ENCODE measurements at regions not wholly inside any gene's neighbourhood (a gene's known extent, or its start where the extent isn't known, plus 50 kb on each side); places are given as distances from the start of the nearest gene placed in this dataset.
"Not testable (repeated sequence)": the region's sequence is repeated elsewhere in the genome, so short reads cannot be mapped to it uniquely, and the experiment has no call there.

GRCh38 chr3:194873474-194873873 is 187.8 kb downstream of the FAM43A start:
- not testable (repeated sequence) for H3K4me3 Mint-ChIP-seq; H3K4me1 Mint-ChIP-seq; H3K27me3 Mint-ChIP-seq (ENCODE audit: low read depth in 3 of 3); DNase-seq; H3K36me3 Mint-ChIP-seq; H3K27ac Mint-ChIP-seq; H3K9me3 Mint-ChIP-seq

GRCh38 chr3:194874206-194874605 is 188.5 kb downstream of the FAM43A start:
- H3K4me1 Mint-ChIP-seq, result peaks cover 3% of the 10 kb centered on the region in 2 donors
- no peak for DNase-seq
- peaks cover 0 to 1% (median 0%) of the 10 kb centered on the region in 3 donors for H3K27me3 Mint-ChIP-seq (ENCODE audit: low read depth in 3 of 3)
- no peak overlapping the region for H3K27ac Mint-ChIP-seq
- H3K4me3 Mint-ChIP-seq, result no peak overlapping the region
- no peaks in the 10 kb centered on the region for H3K9me3 Mint-ChIP-seq
- H3K36me3 Mint-ChIP-seq, result peaks cover 0 to 3% (median 0%) of the 10 kb centered on the region in 3 donors

DNA sequence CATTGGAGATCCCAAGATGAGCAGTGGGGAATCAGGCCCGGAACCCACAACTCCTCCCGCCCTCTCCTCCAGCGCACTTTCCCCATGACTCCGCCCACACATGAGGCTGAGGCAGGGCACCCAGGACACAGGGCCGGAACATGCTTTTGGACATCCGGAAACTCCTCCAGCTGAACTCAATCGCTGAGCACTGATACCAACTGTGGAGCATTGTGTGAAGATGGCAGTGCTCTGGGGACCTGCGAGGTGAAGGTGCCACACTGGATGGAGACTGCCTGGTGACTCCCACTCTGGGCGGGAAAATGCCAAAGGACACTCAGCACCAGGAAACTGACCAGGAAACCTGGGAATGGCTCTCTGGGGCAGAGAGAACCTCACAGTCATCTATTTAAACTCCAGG is 189.1 kb downstream of the FAM43A start:
- Mint-ChIP-seq H3K4me1 (peaks cover 8 to 9% of the 10 kb centered on the region in 2 donors), H3K27ac (no peak overlapping the region), H3K9me3 (no peaks in the 10 kb centered on the region), H3K4me3 (no peak overlapping the region), H3K36me3 (peaks cover 0 to 3% (median 0%) of the 10 kb centered on the region in 3 donors), H3K27me3 (ENCODE audit: low read depth in 3 of 3) (peaks cover 0 to 1% (median 0%) of the 10 kb centered on the region in 3 donors)
- DNase-seq, result no peak

- H3K36me3 Mint-ChIP-seq, result peaks cover 0 to 3% (median 0%) of the 10 kb centered on the region in 3 donors
- no peaks in the 10 kb centered on the region for H3K9me3 Mint-ChIP-seq
- DNase-seq, result no peak
- no peak overlapping the region for H3K4me3 Mint-ChIP-seq
- H3K27ac Mint-ChIP-seq, result no peak overlapping the region
- H3K27me3 Mint-ChIP-seq (ENCODE audit: low read depth in 3 of 3), result peaks cover 0 to 1% (median 0%) of the 10 kb centered on the region in 3 donors
- H3K4me1 Mint-ChIP-seq, result peaks cover 14 to 15% of the 10 kb centered on the region in 2 donors
Measured at GRCh38 chr3:194875581-194876402, 190.1 kb downstream of the FAM43A start.

DNA sequence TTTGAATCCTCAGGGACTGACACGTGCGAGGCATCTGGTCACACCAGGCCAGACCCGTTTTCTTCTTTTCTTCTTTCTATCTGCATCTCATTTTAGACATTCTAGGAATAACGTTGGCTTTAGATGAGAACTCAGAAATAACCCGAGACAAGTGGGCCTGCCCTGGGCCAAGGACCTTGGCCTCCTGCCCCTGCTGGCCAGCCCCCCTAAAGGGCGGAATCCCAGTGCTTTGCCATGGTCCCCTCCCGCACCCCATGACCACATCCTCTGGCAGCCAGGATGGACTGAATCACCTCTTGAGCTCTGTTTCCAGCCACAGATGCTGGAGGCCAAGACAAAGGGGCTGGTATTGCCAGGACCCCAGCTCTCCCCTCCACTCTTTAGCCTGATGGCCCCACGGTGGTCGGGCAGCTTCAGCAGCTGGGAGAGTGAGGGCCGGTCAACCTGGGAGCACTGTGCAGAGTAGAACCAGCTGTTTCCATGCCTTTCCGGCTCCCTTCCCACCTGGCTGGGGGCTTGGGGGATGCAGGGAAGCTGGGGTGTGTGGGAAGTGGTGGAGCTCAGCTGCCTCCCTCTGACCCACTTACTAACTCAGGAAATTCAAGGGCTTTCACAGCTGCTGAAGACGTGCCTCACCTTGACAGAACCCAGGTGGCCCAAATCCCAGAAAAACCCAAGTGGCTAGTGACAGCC is 190.9 kb downstream of the FAM43A start:
- Mint-ChIP-seq H3K9me3 (no peaks in the 10 kb centered on the region), H3K27me3 (ENCODE audit: low read depth in 3 of 3) (peaks cover 0 to 1% (median under 1%) of the 10 kb centered on the region in 3 donors), H3K36me3 (peaks cover 0 to 3% (median 0%) of the 10 kb centered on the region in 3 donors), H3K4me3 (no peak overlapping the region), H3K27ac (no peak overlapping the region), H3K4me1 (peaks cover 14 to 15% of the 10 kb centered on the region in 2 donors)
- DNase-seq, result no peak

DNA sequence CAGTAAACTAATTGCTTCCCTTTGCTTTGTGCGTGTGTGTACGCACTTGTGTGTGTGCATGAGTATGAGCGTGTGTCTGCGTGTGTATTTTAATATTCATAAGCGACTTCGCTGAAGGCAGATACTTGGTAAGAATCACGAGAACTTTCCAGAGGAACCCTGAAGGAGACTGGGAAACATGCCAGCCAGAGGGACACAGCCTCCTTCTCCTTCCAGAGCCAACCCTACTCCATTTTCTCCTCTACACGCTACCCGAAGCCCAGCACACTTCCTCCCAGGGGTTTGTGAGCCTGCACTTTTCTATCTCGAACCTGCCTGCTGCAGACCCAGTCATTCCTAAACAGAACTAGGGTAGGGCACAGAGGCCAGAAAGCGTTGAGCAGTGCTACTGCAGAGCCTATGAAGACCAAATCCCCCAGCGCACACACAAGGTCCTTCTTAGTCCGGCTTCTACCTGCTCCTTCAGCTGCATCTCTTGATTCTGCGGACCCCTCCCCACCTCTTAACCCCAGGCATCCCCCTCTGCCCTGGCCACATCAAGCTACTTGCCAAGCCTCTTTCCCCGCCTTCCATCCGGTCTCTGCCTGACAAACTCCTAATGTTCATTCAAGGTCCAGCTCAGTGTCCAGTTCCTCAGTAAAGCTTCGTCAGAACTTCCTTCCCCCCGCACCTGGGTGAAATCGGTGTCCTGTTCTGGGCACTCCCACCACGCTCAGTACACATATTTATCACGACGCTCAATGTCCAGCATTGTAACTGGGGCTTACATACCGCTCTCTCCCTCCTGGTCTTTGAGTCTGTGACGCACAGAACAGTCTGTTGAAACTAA is 191.8 kb downstream of the FAM43A start:
- DNase-seq, result no peak

GRCh38 chr3:194879126-194879877 is 193.6 kb downstream of the FAM43A start:
- Mint-ChIP-seq H3K36me3 (peaks cover 6 to 10% (median 7%) of the 10 kb centered on the region in 3 donors), H3K27me3 (ENCODE audit: low read depth in 3 of 3) (peaks cover 0 to 9% (median 1%) of the 10 kb centered on the region in 3 donors), H3K4me1 (peaks cover 14 to 15% of the 10 kb centered on the region in 2 donors), H3K4me3 (peak overlapping the region in 2 of 5 donors; percentile 30 to 42), H3K27ac (peak overlapping the region in 1 of 6 donors; percentile 19), H3K9me3 (peaks cover 0 to 13% (median 5%) of the 10 kb centered on the region in 6 donors)
- no peak for DNase-seq

More for the DNA sequence above, 191.8 kb downstream of the FAM43A start:
- H3K9me3 Mint-ChIP-seq, result no peaks in the 10 kb centered on the region
- peaks cover 0 to 6% (median 1%) of the 10 kb centered on the region in 3 donors for H3K27me3 Mint-ChIP-seq (ENCODE audit: low read depth in 3 of 3)
- H3K4me1 Mint-ChIP-seq, result peaks cover 14 to 15% of the 10 kb centered on the region in 2 donors
- no peak overlapping the region for H3K4me3 Mint-ChIP-seq
- peaks cover 0 to 7% (median 0%) of the 10 kb centered on the region in 3 donors for H3K36me3 Mint-ChIP-seq
- no peak overlapping the region for H3K27ac Mint-ChIP-seq

DNA sequence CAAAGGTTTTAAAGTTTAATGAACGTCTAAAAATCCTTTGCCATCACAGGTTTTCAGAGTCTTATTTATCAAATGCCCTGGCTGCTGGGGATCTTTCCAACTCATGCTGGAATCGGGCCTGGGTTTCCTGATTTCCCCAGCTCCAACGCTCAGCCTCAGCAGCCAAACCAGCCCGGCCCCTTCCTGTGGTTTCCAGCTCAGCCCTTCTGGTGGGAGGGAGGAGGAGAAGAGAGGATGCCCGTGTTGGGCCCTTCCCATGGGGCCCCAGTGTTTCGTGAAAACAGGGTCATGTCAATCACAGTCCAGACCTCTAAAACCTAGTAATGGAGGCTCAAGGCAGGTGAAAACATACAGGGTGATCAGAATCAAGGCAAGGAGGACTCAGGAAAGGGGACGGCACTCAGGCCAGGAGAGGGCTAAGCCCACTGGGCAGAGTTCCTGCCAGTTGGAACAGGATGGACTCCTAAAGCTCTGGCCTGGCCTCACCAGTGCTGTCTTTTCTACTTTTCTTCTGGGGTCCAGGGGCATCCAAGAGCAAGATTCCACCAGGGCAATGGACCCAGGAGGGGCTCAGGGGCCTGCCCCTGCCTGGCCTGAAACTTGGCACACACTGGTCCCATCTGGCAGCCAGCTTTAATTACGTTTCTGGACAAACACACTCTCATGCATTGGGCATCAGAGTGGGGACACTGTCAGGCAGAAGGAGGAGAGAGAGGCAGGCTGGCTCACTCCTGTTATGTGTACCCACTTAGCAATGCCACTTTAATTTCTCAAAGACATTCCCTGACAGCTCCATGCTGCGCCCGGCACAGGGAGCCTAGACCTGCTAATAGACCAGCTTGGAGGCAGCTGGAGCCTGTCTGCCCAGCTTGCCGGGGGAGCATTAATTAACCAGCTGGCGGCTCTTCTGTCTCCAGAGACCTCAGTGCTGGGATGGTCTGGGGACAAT is 194.6 kb downstream of the FAM43A start:
- DNase-seq, result no peak
- Mint-ChIP-seq H3K27me3 (ENCODE audit: low read depth in 3 of 3) (peaks cover 0 to 13% (median 1%) of the 10 kb centered on the region in 3 donors), H3K4me3 (no peak overlapping the region), H3K27ac (peak overlapping the region in 1 of 6 donors; percentile 56), H3K9me3 (peaks cover 0 to 15% (median 6%) of the 10 kb centered on the region in 6 donors), H3K36me3 (peaks cover 6 to 9% (median 7%) of the 10 kb centered on the region in 3 donors), H3K4me1 (peaks cover 14 to 15% of the 10 kb centered on the region in 2 donors)

GRCh38 chr3:194880940-194881925 is 195.6 kb downstream of the FAM43A start:
- Mint-ChIP-seq H3K36me3 (peaks cover 6 to 7% (median 7%) of the 10 kb centered on the region in 3 donors), H3K4me3 (no peak overlapping the region)

DNA sequence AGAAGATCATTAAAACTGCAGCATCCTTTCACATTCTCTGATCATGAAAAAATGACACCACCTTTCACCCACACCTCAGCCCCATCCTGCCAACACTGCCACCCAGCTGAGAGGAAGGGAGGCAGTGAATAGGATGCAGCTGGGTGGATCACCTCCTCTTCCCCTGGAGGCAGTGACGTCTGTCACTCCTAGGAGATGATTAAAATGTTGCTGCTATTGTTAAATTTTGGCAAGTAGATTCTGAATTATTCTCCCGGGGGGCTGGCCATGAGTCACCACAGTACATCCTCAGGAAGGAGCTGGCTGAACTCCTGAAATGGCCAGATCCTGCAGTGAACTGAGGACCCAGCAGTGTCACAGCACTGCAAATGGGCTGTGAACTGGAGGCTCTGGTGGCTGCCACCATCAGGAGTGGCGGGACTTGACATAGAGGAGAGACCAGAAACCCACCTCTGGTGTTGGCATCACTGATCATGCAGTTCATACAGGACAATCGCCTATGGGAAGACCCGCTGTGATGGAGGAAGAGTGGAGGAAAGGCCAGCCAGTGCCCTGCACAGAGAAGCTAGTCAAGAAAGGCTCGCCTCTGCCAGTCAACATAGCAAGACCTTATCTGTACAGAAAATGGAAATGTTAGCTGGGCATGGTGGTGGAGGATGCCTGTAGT is 199.1 kb downstream of the FAM43A start:
- peaks cover 0 to 15% (median 0%) of the 10 kb centered on the region in 3 donors for H3K27me3 Mint-ChIP-seq (ENCODE audit: low read depth in 3 of 3)
- H3K9me3 Mint-ChIP-seq, result peaks cover 3 to 17% (median 9%) of the 10 kb centered on the region in 6 donors
- H3K27ac Mint-ChIP-seq, result no peak overlapping the region
- no peak overlapping the region for H3K4me3 Mint-ChIP-seq
- peaks cover 6% of the 10 kb centered on the region in 2 donors for H3K4me1 Mint-ChIP-seq
- DNase-seq, result no peak
- peaks cover 11 to 12% (median 11%) of the 10 kb centered on the region in 3 donors for H3K36me3 Mint-ChIP-seq

More at GRCh38 chr3:194880940-194881925, 195.6 kb downstream of the FAM43A start:
- peaks cover 14 to 15% of the 10 kb centered on the region in 2 donors for H3K4me1 Mint-ChIP-seq
- H3K27ac Mint-ChIP-seq, result no peak overlapping the region
- peaks cover 0 to 15% (median 6%) of the 10 kb centered on the region in 6 donors for H3K9me3 Mint-ChIP-seq
- DNase-seq, result no peak
- peaks cover 0 to 15% (median 0%) of the 10 kb centered on the region in 3 donors for H3K27me3 Mint-ChIP-seq (ENCODE audit: low read depth in 3 of 3)

- DNase-seq, result no peak
- Mint-ChIP-seq H3K36me3 (peaks cover 11 to 12% (median 11%) of the 10 kb centered on the region in 3 donors), H3K4me1 (no peaks in the 10 kb centered on the region), H3K9me3 (peaks cover 3 to 17% (median 9%) of the 10 kb centered on the region in 6 donors), H3K4me3 (no peak overlapping the region), H3K27me3 (ENCODE audit: low read depth in 3 of 3) (peaks cover 0 to 15% (median 0%) of the 10 kb centered on the region in 3 donors), H3K27ac (no peak overlapping the region)
Measured at GRCh38 chr3:194885766-194886165, 200.1 kb downstream of the FAM43A start.
